ENCODE measurements at regions not wholly inside any gene's neighbourhood (a gene's known extent, or its start where the extent isn't known, plus 50 kb on each side); places are given as distances from the start of the nearest gene placed in this dataset.

DNA sequence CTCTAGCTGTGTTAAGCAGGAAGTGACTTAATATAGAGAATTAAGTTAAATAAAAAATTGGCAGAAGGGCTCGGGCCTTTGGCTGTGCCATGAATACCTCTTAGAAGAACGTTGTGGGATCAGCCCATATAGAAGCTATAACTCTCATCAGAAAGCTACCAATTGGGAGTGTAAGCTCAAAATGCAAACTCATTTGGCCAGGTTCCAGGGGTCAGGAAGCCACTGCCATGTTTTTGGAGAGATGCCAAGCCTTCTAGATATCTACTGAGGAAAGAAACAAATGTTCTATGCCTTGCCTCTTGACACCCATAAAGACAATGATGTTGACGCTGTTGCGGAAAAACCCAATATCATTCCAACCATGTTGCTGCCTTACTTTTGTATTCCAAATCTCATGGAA, 475.2 kb upstream of the TGFBR2 start:
- no peaks in the 10 kb centered on the region for H3K9me3 ChIP-seq (ENCODE audit: insufficient read depth, low read length)
- H2AFZ ChIP-seq (ENCODE audit: low read depth, low read length, severe bottlenecking), result no peak overlapping the region
- H3K9ac ChIP-seq (ENCODE audit: low read length), result no peak overlapping the region
- H4K20me1 ChIP-seq (ENCODE audit: low read depth, low read length), result no peaks in the 10 kb centered on the region
- H3K27ac ChIP-seq (ENCODE audit: low read depth, low read length), result no peak overlapping the region
- H3K79me2 ChIP-seq (ENCODE audit: insufficient read depth, low read length), result no peaks in the 10 kb centered on the region
- no peaks in the 10 kb centered on the region for H3K9me2 ChIP-seq (replicated peaks; ENCODE audit: insufficient read depth, low read length)
- H3K27me3 ChIP-seq (ENCODE audit: low read length), result no peaks in the 10 kb centered on the region
- H3K36me3 ChIP-seq (ENCODE audit: low read length), result no peaks in the 10 kb centered on the region
- H3K4me3 ChIP-seq (ENCODE audit: insufficient read depth, low read length, poor library complexity, severe bottlenecking), result no peak overlapping the region
- H3K4me2 ChIP-seq (ENCODE audit: low read depth, low read length, poor library complexity, severe bottlenecking), result no peak overlapping the region
- TF ChIP-seq CTCF (IDR thresholded peaks at IDR 0.05; ENCODE audit: insufficient read depth, low read length, poor library complexity, severe bottlenecking) (no peak), EZH2phosphoT487 (conservative IDR thresholded peaks at IDR 0.05; ENCODE audit: low read length) (no peak)
- no peaks in the 10 kb centered on the region for H3F3A ChIP-seq (ENCODE audit: insufficient read depth)

DNA sequence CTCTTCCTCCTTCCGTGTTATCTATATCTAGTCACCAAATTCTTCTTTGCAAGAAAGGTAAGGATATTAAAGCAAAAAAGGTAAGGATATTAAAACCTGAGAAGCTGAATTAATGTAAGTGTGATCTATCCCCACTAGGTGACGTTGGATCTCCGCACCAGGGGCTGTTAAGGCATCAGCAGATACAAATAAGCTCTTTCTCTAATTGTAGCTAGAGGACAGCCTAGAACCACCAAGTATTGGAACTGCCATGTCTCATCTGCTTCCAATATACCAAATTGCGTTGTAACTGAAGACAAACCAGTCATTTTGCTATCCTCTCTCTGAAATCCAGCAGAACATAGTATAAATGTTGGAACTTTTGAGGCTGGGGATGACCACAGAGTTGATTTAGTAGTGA, 471.2 kb upstream of the TGFBR2 start:
- Histone ChIP-seq H3K9ac (ENCODE audit: low read length) (no peak overlapping the region), H3K79me2 (ENCODE audit: insufficient read depth, low read length) (no peaks in the 10 kb centered on the region), H3K27ac (ENCODE audit: low read depth, low read length) (no peak overlapping the region)

GRCh38 chr3:30139283-30139682, 467.1 kb upstream of the TGFBR2 start:
- TF ChIP-seq EZH2phosphoT487 (conservative IDR thresholded peaks at IDR 0.05; ENCODE audit: low read length) (no peak), CTCF (IDR thresholded peaks at IDR 0.05; ENCODE audit: insufficient read depth, low read length, poor library complexity, severe bottlenecking) (no peak)
- no peak overlapping the region for H3K27ac ChIP-seq (ENCODE audit: low read depth, low read length)
- H3K4me3 ChIP-seq (ENCODE audit: insufficient read depth, low read length, poor library complexity, severe bottlenecking), result no peak overlapping the region
- H3K27me3 ChIP-seq (ENCODE audit: low read length), result no peaks in the 10 kb centered on the region
- no peak overlapping the region for H2AFZ ChIP-seq (ENCODE audit: low read depth, low read length, severe bottlenecking)
- H3K9me2 ChIP-seq (replicated peaks; ENCODE audit: insufficient read depth, low read length), result no peaks in the 10 kb centered on the region
- no peaks in the 10 kb centered on the region for H4K20me1 ChIP-seq (ENCODE audit: low read depth, low read length)
- no peaks in the 10 kb centered on the region for H3K9me3 ChIP-seq (ENCODE audit: insufficient read depth, low read length)
- H3K36me3 ChIP-seq (ENCODE audit: low read length), result no peaks in the 10 kb centered on the region
- H3F3A ChIP-seq (ENCODE audit: insufficient read depth), result no peaks in the 10 kb centered on the region
- no peak overlapping the region for H3K9ac ChIP-seq (ENCODE audit: low read length)
- no peaks in the 10 kb centered on the region for H3K79me2 ChIP-seq (ENCODE audit: insufficient read depth, low read length)
- no peak overlapping the region for H3K4me2 ChIP-seq (ENCODE audit: low read depth, low read length, poor library complexity, severe bottlenecking)

More for the DNA sequence above, 471.2 kb upstream of the TGFBR2 start:
- H3K9me3 ChIP-seq (ENCODE audit: insufficient read depth, low read length), result no peaks in the 10 kb centered on the region
- no peaks in the 10 kb centered on the region for H3F3A ChIP-seq (ENCODE audit: insufficient read depth)
- TF ChIP-seq CTCF (IDR thresholded peaks at IDR 0.05; ENCODE audit: insufficient read depth, low read length, poor library complexity, severe bottlenecking), result no peak
- no peak for TF ChIP-seq EZH2phosphoT487 (conservative IDR thresholded peaks at IDR 0.05; ENCODE audit: low read length)
- no peaks in the 10 kb centered on the region for H4K20me1 ChIP-seq (ENCODE audit: low read depth, low read length)
- no peak overlapping the region for H3K4me2 ChIP-seq (ENCODE audit: low read depth, low read length, poor library complexity, severe bottlenecking)
- no peaks in the 10 kb centered on the region for H3K36me3 ChIP-seq (ENCODE audit: low read length)
- no peaks in the 10 kb centered on the region for H3K9me2 ChIP-seq (replicated peaks; ENCODE audit: insufficient read depth, low read length)
- H3K4me3 ChIP-seq (ENCODE audit: insufficient read depth, low read length, poor library complexity, severe bottlenecking), result no peak overlapping the region
- H2AFZ ChIP-seq (ENCODE audit: low read depth, low read length, severe bottlenecking), result no peak overlapping the region
- H3K27me3 ChIP-seq (ENCODE audit: low read length), result no peaks in the 10 kb centered on the region

All from SU-DHL-6 (cell line).